Thyroid gland (tissue), 4 donors: ENCODE measurements at regions not wholly inside any gene's neighbourhood (a gene's known extent, or its start where the extent isn't known, plus 50 kb on each side); places are given as distances from the start of the nearest gene placed in this dataset.

Source experiments
- DNase-seq, 2 donors: peaks; one replicate each; pipeline ENCODE4 v3.0.0-alpha.2; 2019
- H3K27ac ChIP-seq, 3 donors: fragments of 200-600 bp; sonication (generic); 1 replicate in 2 of 3; 2 replicates in 1 of 3; pipeline ENCODE4 v1.5.1; 2016 to 2019; ENCODE audit warnings: mild to moderate bottlenecking in 1 of 3, moderate library complexity in 1 of 3
- H3K27me3 ChIP-seq: fragments of 200-600 bp; sonication (generic); one replicate; pipeline ENCODE4 v1.5.1; 2019
- H3K36me3 ChIP-seq, 2 donors: fragments of 200-600 bp; sonication (generic); one replicate each; pipeline ENCODE4 v1.5.1; 2016 to 2019
- H3K4me1 ChIP-seq, 2 donors: fragments of 200-600 bp; sonication (generic); one replicate each; pipeline ENCODE4 v1.5.1; 2017 to 2019
- H3K4me3 ChIP-seq, 3 donors: fragments of 200-600 bp; sonication (generic); replicated peaks in 1 of 3; 1 replicate in 2 of 3; 2 replicates in 1 of 3; pipeline ENCODE4 v1.5.1; 2016; ENCODE audit warnings: mild to moderate bottlenecking in 1 of 3
- H3K9me3 ChIP-seq: fragments of 200-600 bp; sonication (generic); one replicate; pipeline ENCODE4 v1.5.1; 2017
- CTCF ChIP-seq, 6 experiments: fragments of 200-600 bp in 3 of 6; fragments of 450-650 bp in 3 of 6; sonication (generic) in 3 of 6; IDR thresholded peaks; one replicate each; pipeline ENCODE4 v1.5.1; 2016 to 2019; ENCODE audit warnings: antibody characterized with exemption in 6 of 6, mild to moderate bottlenecking in 2 of 6, inconsistent platforms in 1 of 6, moderate library complexity in 1 of 6
- POLR2A ChIP-seq, 2 donors: fragments of 450-650 bp; IDR thresholded peaks; one replicate each; pipeline ENCODE4 v1.6.1; 2017; ENCODE audit warnings: antibody characterized with exemption in 2 of 2, mild to moderate bottlenecking in 2 of 2, moderate library complexity in 1 of 2
- WGBS, 2 donors: methylation state at CpG; one replicate each; pipeline ENCODE4 v1.1.5; 2017; 5-methylcytosine and 5-hydroxymethylcytosine counted together
- intact Hi-C: fragments of 100-400 bp; cut with DNase I; formaldehyde crosslinking; loops from one replicate; pipeline ENCODE4 v1.15.1; 2023

DNA sequence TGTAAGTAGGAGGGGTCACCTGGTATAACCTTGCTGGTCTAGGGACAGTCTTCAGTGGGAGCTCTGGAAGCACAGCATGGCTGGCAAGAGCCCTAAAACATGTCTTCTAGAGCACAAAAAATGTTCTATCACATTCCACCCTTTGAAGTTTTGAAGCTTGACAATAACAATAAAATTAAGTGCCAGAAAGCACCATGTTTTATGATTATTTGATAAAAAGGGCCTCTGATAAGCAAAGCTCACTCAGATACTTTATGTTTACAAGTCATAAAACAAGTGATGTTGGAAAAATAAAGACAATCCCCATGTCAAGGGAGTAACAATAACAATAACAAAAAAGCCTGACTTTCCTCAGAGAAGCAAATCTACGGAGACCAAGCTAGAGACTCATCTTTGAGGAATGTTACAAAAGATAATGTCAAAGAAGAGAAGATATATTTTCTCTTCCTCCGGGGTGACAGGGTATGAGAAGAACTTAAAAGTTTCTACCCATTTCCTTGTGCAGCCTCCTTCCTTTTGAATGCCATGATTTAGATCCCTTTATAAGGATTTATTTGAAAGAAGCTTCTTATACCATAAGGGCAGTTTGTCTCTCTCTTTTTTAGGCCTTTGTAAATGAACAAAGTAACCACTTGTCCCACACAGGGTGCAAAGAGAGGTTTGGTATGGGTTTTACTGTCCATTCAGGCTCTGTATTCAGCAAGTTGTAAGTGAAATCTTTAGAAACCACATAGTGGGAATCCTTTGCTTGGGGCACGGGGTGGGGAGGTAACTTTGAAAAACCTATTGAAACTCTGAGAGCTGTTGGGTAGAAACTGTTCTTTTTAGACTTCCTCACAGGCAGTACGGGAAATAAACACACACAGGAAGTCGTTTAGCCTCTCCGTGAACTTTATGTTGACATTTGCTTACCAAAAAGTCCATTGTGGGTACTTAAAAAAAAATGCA lies 109.6 kb upstream of the RBMS3 start:
- Histone ChIP-seq H3K4me1 (peaks cover 0 to 11% of the 10 kb centered on the region in 2 donors), H3K9me3 (no peaks in the 10 kb centered on the region), H3K36me3 (no peaks in the 10 kb centered on the region), H3K27ac (peak overlapping the region in 1 of 3 donors; percentile 29), H3K4me3 (no peak overlapping the region), H3K27me3 (no peaks in the 10 kb centered on the region)
- WGBS, 2 donors = 59 to 65% methylated on average over 6 of the region's 6 CpGs
- intact Hi-C loops = no loop called here
- DNase-seq = no peak
- TF ChIP-seq CTCF (IDR thresholded peaks at IDR 0.05) = no peak
- TF ChIP-seq POLR2A (IDR thresholded peaks at IDR 0.05) = no peak

DNA sequence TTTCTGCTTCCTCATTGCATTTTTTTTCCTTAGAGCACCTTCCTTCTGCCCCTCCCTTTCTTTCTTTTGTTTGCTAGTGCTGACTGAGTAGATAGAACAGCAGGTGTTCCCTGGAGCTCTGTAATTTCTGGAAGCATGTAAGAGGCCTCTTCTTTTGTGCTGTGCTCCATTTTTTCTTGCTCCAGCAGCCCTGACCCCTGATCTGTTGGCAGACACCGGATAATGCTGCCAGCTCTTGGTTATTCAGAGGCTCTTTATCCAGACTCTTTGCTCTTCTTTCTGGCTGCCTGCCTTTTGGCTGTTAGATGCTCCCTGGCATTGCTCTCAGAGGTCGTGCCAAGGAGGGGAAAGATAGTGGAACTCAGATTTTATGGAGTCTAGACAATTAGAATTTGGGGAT lies 104.4 kb upstream of the RBMS3 start:
- Histone ChIP-seq H3K27me3 (no peaks in the 10 kb centered on the region), H3K27ac (no peak overlapping the region), H3K36me3 (no peaks in the 10 kb centered on the region), H3K9me3 (no peaks in the 10 kb centered on the region), H3K4me1 (peaks cover 8 to 17% of the 10 kb centered on the region in 2 donors), H3K4me3 (no peak overlapping the region)
- no peak for TF ChIP-seq CTCF (IDR thresholded peaks at IDR 0.05)
- TF ChIP-seq POLR2A (IDR thresholded peaks at IDR 0.05) = no peak
- peak; percentile 7 to 10 for DNase-seq
- intact Hi-C loops = no loop called here
- 39 to 40% methylated on average over 2 of the region's 2 CpGs for WGBS, 2 donors

GRCh38 chr3:29178809-29179793 lies 101.8 kb upstream of the RBMS3 start:
- intact Hi-C loops = no loop called here
- Histone ChIP-seq H3K4me3 (no peak overlapping the region), H3K27ac (no peak overlapping the region), H3K36me3 (no peaks in the 10 kb centered on the region), H3K27me3 (no peaks in the 10 kb centered on the region), H3K9me3 (no peaks in the 10 kb centered on the region), H3K4me1 (peaks cover 8 to 17% of the 10 kb centered on the region in 2 donors)
- WGBS, 2 donors = 24 to 35% methylated on average over 4 of the region's 4 CpGs
- TF ChIP-seq CTCF (IDR thresholded peaks at IDR 0.05) (no peak), POLR2A (IDR thresholded peaks at IDR 0.05) (no peak)
- DNase-seq = no peak

- no peak for DNase-seq
- Histone ChIP-seq H3K4me3 (no peak overlapping the region), H3K4me1 (peaks cover 8 to 17% of the 10 kb centered on the region in 2 donors), H3K9me3 (no peaks in the 10 kb centered on the region), H3K27ac (no peak overlapping the region), H3K36me3 (no peaks in the 10 kb centered on the region), H3K27me3 (no peaks in the 10 kb centered on the region)
- no peak for TF ChIP-seq CTCF (IDR thresholded peaks at IDR 0.05)
- no peak for TF ChIP-seq POLR2A (IDR thresholded peaks at IDR 0.05)
- intact Hi-C loops = no loop called here
- 78 to 81% methylated on average over 7 of the region's 7 CpGs for WGBS, 2 donors
Measured at GRCh38 chr3:29181149-29181780, 99.6 kb upstream of the RBMS3 start.
